SIG-M5 (cell line): ENCODE measurements at regions not wholly inside any gene's neighbourhood (a gene's known extent, or its start where the extent isn't known, plus 50 kb on each side); places are given as distances from the start of the nearest gene placed in this dataset.

Experiments
- DNase-seq: peaks from one replicate; lab custom pipeline; 2025; lab: John Stamatoyannopoulos, UW

GRCh38 chr2:136373841-136374240, 255.9 kb upstream of the CXCR4 start:
- no peak for DNase-seq

- DNase-seq, result no peak
These were observed 255.1 kb upstream of the CXCR4 start for GRCh38 chr2:136373029-136373428.

GRCh38 chr2:136363900-136364299, 246.0 kb upstream of the CXCR4 start:
- DNase-seq, result no peak

- no peak for DNase-seq
These were observed 245.5 kb upstream of the CXCR4 start for GRCh38 chr2:136363470-136363869.

- no peak for DNase-seq
These were observed 244.9 kb upstream of the CXCR4 start for GRCh38 chr2:136362676-136363390.

GRCh38 chr2:136361521-136361920, 243.6 kb upstream of the CXCR4 start:
- DNase-seq, result no peak

- DNase-seq, result no peak
These were observed 242.8 kb upstream of the CXCR4 start for GRCh38 chr2:136360790-136361189.

- DNase-seq, result no peak
These were observed 241.4 kb upstream of the CXCR4 start for GRCh38 chr2:136359121-136359965.

GRCh38 chr2:136358576-136358975, 240.6 kb upstream of the CXCR4 start:
- DNase-seq, result no peak

GRCh38 chr2:136357007-136357380, 239.0 kb upstream of the CXCR4 start:
- no peak for DNase-seq

- DNase-seq, result no peak
These were observed 238.4 kb upstream of the CXCR4 start for GRCh38 chr2:136356125-136357006.

- no peak for DNase-seq
These were observed 233.7 kb upstream of the CXCR4 start for GRCh38 chr2:136351684-136352083.

GRCh38 chr2:136347981-136348380, 230.0 kb upstream of the CXCR4 start:
- no peak for DNase-seq

- DNase-seq, result no peak
These were observed 226.4 kb upstream of the CXCR4 start for GRCh38 chr2:136344339-136344738.

- DNase-seq, result no peak
These were observed 224.2 kb upstream of the CXCR4 start for GRCh38 chr2:136342138-136342537.

GRCh38 chr2:136334967-136335366, 217.0 kb upstream of the CXCR4 start:
- DNase-seq, result no peak

GRCh38 chr2:136332436-136333095, 214.6 kb upstream of the CXCR4 start:
- no peak for DNase-seq

- no peak for DNase-seq
These were observed 213.3 kb upstream of the CXCR4 start for GRCh38 chr2:136331226-136331625.

- no peak for DNase-seq
These were observed 210.4 kb upstream of the CXCR4 start for GRCh38 chr2:136328207-136328795.

- no peak for DNase-seq
These were observed 209.4 kb upstream of the CXCR4 start for GRCh38 chr2:136327162-136327852.

- no peak for DNase-seq
These were observed 207.9 kb upstream of the CXCR4 start for GRCh38 chr2:136325844-136326331.
